ENCODE measurements at regions not wholly inside any gene's neighbourhood (a gene's known extent, or its start where the extent isn't known, plus 50 kb on each side); places are given as distances from the start of the nearest gene placed in this dataset.

- TF ChIP-seq CHD4 (IDR thresholded peaks at IDR 0.05; ENCODE audit: borderline replicate concordance) (no peak), CTCF (IDR thresholded peaks at IDR 0.05) (no peak), FOSB (CRISPR knock-in tag; IDR thresholded peaks at IDR 0.05) (no peak), NPAS2 (CRISPR knock-in tag; IDR thresholded peaks at IDR 0.05; ENCODE audit: borderline replicate concordance) (no peak), ESRRA (IDR thresholded peaks at IDR 0.05; ENCODE audit: borderline replicate concordance, low read length) (no peak), PHF8 (IDR thresholded peaks at IDR 0.05; ENCODE audit: borderline replicate concordance, low read depth) (no peak), BHLHE40 (IDR thresholded peaks at IDR 0.05; ENCODE audit: low read depth, low read length) (no peak), JUN (IDR thresholded peaks at IDR 0.05) (no peak)
Observed at GRCh38 chr6:114649298-114649697, 306.5 kb upstream of the HS3ST5 start.
